Stimulated activated CD4-positive, alpha-beta T cell treated with anti-CD3 and anti-CD28 coated beads, Interleukin-2, amount 100 ng/mL, for 4 hours (primary cell): ENCODE measurements at regions not wholly inside any gene's neighbourhood (a gene's known extent, or its start where the extent isn't known, plus 50 kb on each side); places are given as distances from the start of the nearest gene placed in this dataset.
"Not testable (repeated sequence)": the region's sequence is repeated elsewhere in the genome, so short reads cannot be mapped to it uniquely, and the experiment has no call there.

Experiments
- DNase-seq: peaks from one replicate; pipeline ENCODE4 v3.0.0-alpha.2; 2020; ENCODE audit warnings: low read depth

- DNase-seq = not testable (repeated sequence)
Observed at GRCh38 chr3:152151877-152152765, 116.6 kb upstream of the MBNL1 start.

GRCh38 chr3:152153115-152153514 lies 115.6 kb upstream of the MBNL1 start:
- not testable (repeated sequence) for DNase-seq

- no peak for DNase-seq
Observed at GRCh38 chr3:152155246-152156020, 113.3 kb upstream of the MBNL1 start.

- DNase-seq = no peak
Observed at GRCh38 chr3:152156880-152157279, 111.8 kb upstream of the MBNL1 start.

GRCh38 chr3:152157337-152157736 lies 111.4 kb upstream of the MBNL1 start:
- DNase-seq = no peak

- DNase-seq = no peak
Observed at GRCh38 chr3:152159328-152159727, 109.4 kb upstream of the MBNL1 start.

GRCh38 chr3:152160350-152161011 lies 108.2 kb upstream of the MBNL1 start:
- DNase-seq = no peak

- DNase-seq = no peak
Observed at GRCh38 chr3:152172460-152172859, 96.3 kb upstream of the MBNL1 start.

GRCh38 chr3:152173627-152174026 lies 95.1 kb upstream of the MBNL1 start:
- no peak for DNase-seq

GRCh38 chr3:152174876-152175527 lies 93.7 kb upstream of the MBNL1 start:
- DNase-seq = no peak

GRCh38 chr3:152175528-152175889 lies 93.2 kb upstream of the MBNL1 start:
- DNase-seq = no peak

GRCh38 chr3:152176241-152176640 lies 92.5 kb upstream of the MBNL1 start:
- no peak for DNase-seq

GRCh38 chr3:152176998-152177397 lies 91.7 kb upstream of the MBNL1 start:
- DNase-seq = no peak

- no peak for DNase-seq
Observed at GRCh38 chr3:152177757-152178156, 91.0 kb upstream of the MBNL1 start.

GRCh38 chr3:152183473-152183872 lies 85.3 kb upstream of the MBNL1 start:
- DNase-seq = peak; percentile 40

GRCh38 chr3:152184971-152185686 lies 83.6 kb upstream of the MBNL1 start:
- DNase-seq = no peak

GRCh38 chr3:152185891-152186630 lies 82.7 kb upstream of the MBNL1 start:
- DNase-seq = no peak

GRCh38 chr3:152190636-152191183 lies 78.0 kb upstream of the MBNL1 start:
- no peak for DNase-seq

- no peak for DNase-seq
Observed at GRCh38 chr3:152192050-152192449, 76.7 kb upstream of the MBNL1 start.

- DNase-seq = no peak
Observed at GRCh38 chr3:152192936-152193672, 75.6 kb upstream of the MBNL1 start.
